IMR-90 (cell line): ENCODE measurements at regions not wholly inside any gene's neighbourhood (a gene's known extent, or its start where the extent isn't known, plus 50 kb on each side); places are given as distances from the start of the nearest gene placed in this dataset.
"Not testable (repeated sequence)": the region's sequence is repeated elsewhere in the genome, so short reads cannot be mapped to it uniquely, and the experiment has no call there.

Source experiments
- ATAC-seq: fragments of 200-7000 bp; cut with Tn5 transposase; 2 replicates; pipeline ENCODE4 v1.9.1; 2020; ENCODE audit warnings: low read depth, mild to moderate bottlenecking, moderate library complexity
- BruUV-seq: library from RNA; stranded (reverse); fragments of 400-500 nt; replicated peaks from 2 replicates; lab custom pipeline; 2021; lab: Mats Ljungman, UMichigan
- CTCF ChIA-PET: fragments of 300-600 bp; formaldehyde crosslinking; extraction: SDS; loops from one replicate; lab custom pipeline; 2021; ENCODE audit warnings: antibody characterized with exemption; lab: Yijun Ruan, JAX
- POLR2A ChIA-PET: fragments of 300-600 bp; sonication (Branson Sonifier 250); formaldehyde crosslinking; loops from one replicate; lab custom pipeline; 2022; ENCODE audit warnings: antibody characterized with exemption; ENCODE audit not compliant: unreplicated experiment; lab: Charles Lee
- DNase-seq: peaks from one replicate; pipeline ENCODE4 v3.0.0; 2013
- H2AFZ ChIP-seq: replicated peaks from 2 replicates; pipeline ENCODE3; 2013; ENCODE audit warnings: low read length, mild to moderate bottlenecking; ENCODE audit not compliant: poor library complexity
- H2AK5ac ChIP-seq: 2 replicates; pipeline ENCODE4 v1.6.1; 2013; ENCODE audit warnings: low read depth, low read length, inconsistent platforms
- H2AK9ac ChIP-seq: replicated peaks from 2 replicates; pipeline ENCODE3; 2013; ENCODE audit warnings: mild to moderate bottlenecking, low read depth, low read length, moderate library complexity; ENCODE audit not compliant: poor library complexity
- H2BK120ac ChIP-seq: 2 replicates; pipeline ENCODE4 v1.6.1; 2013; ENCODE audit warnings: low read depth, low read length, inconsistent platforms
- H2BK15ac ChIP-seq: 3 replicates; pipeline ENCODE4 v1.6.1; 2013; ENCODE audit warnings: low read depth, low read length, inconsistent platforms
- H2BK20ac ChIP-seq: 2 replicates; pipeline ENCODE4 v1.6.1; 2013; ENCODE audit warnings: low read depth, mild to moderate bottlenecking, inconsistent platforms, low read length, moderate library complexity
- H2BK5ac ChIP-seq: 2 replicates; pipeline ENCODE4 v1.6.1; 2013; ENCODE audit warnings: mild to moderate bottlenecking, low read depth, low read length, inconsistent platforms; ENCODE audit not compliant: poor library complexity, severe bottlenecking
- H3K14ac ChIP-seq: replicated peaks from 2 replicates; pipeline ENCODE4 v1.6.1; 2013; ENCODE audit warnings: low read depth, low read length, inconsistent platforms
- H3K18ac ChIP-seq: 2 replicates; pipeline ENCODE4 v1.6.1; 2013; ENCODE audit warnings: low read depth, low read length, control low read depth
- H3K23ac ChIP-seq: 2 replicates; pipeline ENCODE4 v1.6.1; 2013; ENCODE audit warnings: low read depth, low read length, inconsistent platforms
- H3K27ac ChIP-seq: 2 replicates; pipeline ENCODE4 v1.5.1; 2013; ENCODE audit warnings: mild to moderate bottlenecking, control low read depth, low read length; ENCODE audit not compliant: insufficient read depth
- H3K27me3 ChIP-seq: 2 replicates; pipeline ENCODE4 v1.6.1; 2013; ENCODE audit warnings: low read length; ENCODE audit not compliant: control insufficient read depth, insufficient read depth
- H3K36me3 ChIP-seq: 2 replicates; pipeline ENCODE4 v1.6.1; 2013; ENCODE audit warnings: low read length, mixed read lengths; ENCODE audit not compliant: control insufficient read depth, insufficient read depth
- H3K4ac ChIP-seq: 2 replicates; pipeline ENCODE4 v1.6.1; 2013; ENCODE audit warnings: low read depth, low read length, inconsistent platforms
- H3K4me1 ChIP-seq: 2 replicates; pipeline ENCODE4 v1.6.1; 2013; ENCODE audit warnings: low read length, mixed read lengths; ENCODE audit not compliant: control insufficient read depth, insufficient read depth
- H3K4me2 ChIP-seq: 2 replicates; pipeline ENCODE4 v1.6.1; 2013; ENCODE audit warnings: low read depth, mild to moderate bottlenecking, control low read depth, low read length, moderate library complexity
- H3K4me3 ChIP-seq: 2 replicates; pipeline ENCODE4 v1.5.1; 2013; ENCODE audit warnings: low read depth, mild to moderate bottlenecking, control low read depth, low read length, moderate library complexity; ENCODE audit not compliant: insufficient read depth
- H3K56ac ChIP-seq: 2 replicates; pipeline ENCODE4 v1.6.1; 2013; ENCODE audit warnings: low read length, inconsistent platforms; ENCODE audit not compliant: insufficient read depth; ENCODE audit errors: extremely low read depth
- H3K79me1 ChIP-seq, 2 experiments: 2 replicates each; pipeline ENCODE4 v1.6.1; 2013; ENCODE audit warnings: low read length in 2 of 2, inconsistent platforms in 1 of 2, low read depth in 1 of 2
- H3K9ac ChIP-seq: 2 replicates; pipeline ENCODE4 v1.6.1; 2013; ENCODE audit warnings: low read depth, low read length, control low read depth
- H3K9me1 ChIP-seq: 2 replicates; pipeline ENCODE4 v1.6.1; 2013; ENCODE audit warnings: low read length, inconsistent platforms; ENCODE audit not compliant: insufficient read depth
- H3K9me3 ChIP-seq: 2 replicates; pipeline ENCODE4 v1.6.1; 2013; ENCODE audit warnings: low read length; ENCODE audit not compliant: control insufficient read depth, insufficient read depth
- H4K20me1 ChIP-seq: 2 replicates; pipeline ENCODE4 v1.6.1; 2013; ENCODE audit warnings: low read length, inconsistent platforms; ENCODE audit not compliant: insufficient read depth
- H4K5ac ChIP-seq: 2 replicates; pipeline ENCODE4 v1.6.1; 2013; ENCODE audit warnings: mild to moderate bottlenecking, low read depth, low read length, control low read depth
- H4K8ac ChIP-seq, 2 experiments: 2 replicates each; pipeline ENCODE4 v1.6.1; 2013; ENCODE audit warnings: low read depth in 2 of 2, low read length in 2 of 2, control low read depth in 1 of 2, inconsistent platforms in 1 of 2
- H4K91ac ChIP-seq: 2 replicates; pipeline ENCODE4 v1.6.1; 2013; ENCODE audit warnings: low read depth, low read length, inconsistent platforms; ENCODE audit not compliant: insufficient read depth
- FOS ChIP-seq: fragments of 150-350 bp; IDR thresholded peaks from 2 replicates; pipeline ENCODE4 v1.6.1; 2016; ENCODE audit warnings: low read depth, low read length
- NFE2L2 ChIP-seq: fragments of 150-350 bp; IDR thresholded peaks from 2 replicates; pipeline ENCODE4 v1.6.1; 2016; ENCODE audit warnings: low read depth, mild to moderate bottlenecking, low read length
- RAD21 ChIP-seq: IDR thresholded peaks from 2 replicates; pipeline ENCODE4 v1.6.1; 2012; ENCODE audit warnings: low read length, improper control_type of control experiment
- RFX5 ChIP-seq: IDR thresholded peaks from 2 replicates; pipeline ENCODE4 v1.8.0; 2012; ENCODE audit warnings: low read depth, mild to moderate bottlenecking, low read length, moderate library complexity
- SMC3 ChIP-seq: fragments of 150-350 bp; IDR thresholded peaks from 2 replicates; pipeline ENCODE4 v1.6.1; 2016; ENCODE audit warnings: low read depth, mild to moderate bottlenecking, antibody characterized with exemption, low read length, moderate library complexity
- WGBS, 2 experiments: methylation state at CpG; one replicate each; pipeline versions ENCODE4 v1.1.5 to v1.1.7; 2013; ENCODE audit warnings: missing lambda C conversion rate in 2 of 2; ENCODE audit not compliant: insufficient read length in 1 of 2; ENCODE audit errors: extremely low coverage in 2 of 2; 5-methylcytosine and 5-hydroxymethylcytosine counted together
- dilution Hi-C: fragments of 300-500 bp; cut with HindIII; formaldehyde crosslinking; loops from one replicate; pipeline ENCODE4 v1.14.3; 2018; ENCODE audit warnings: low sequenced_read_pairs; ENCODE audit not compliant: unreplicated experiment
- in situ Hi-C: fragments of 300-500 bp; cut with MboI; formaldehyde crosslinking; loops from 3 replicates; pipeline ENCODE4 v1.14.3; 2019; ENCODE audit warnings: low sequenced_read_pairs, inconsistent platforms, mixed read lengths
- intact Hi-C: fragments of 100-400 bp; cut with micrococcal nuclease; formaldehyde crosslinking; loops from 2 replicates; pipeline ENCODE4 v1.10.0; 2022

GRCh38 chr6:14388371-14388770, 270.8 kb downstream of the CD83 start:
- TF ChIP-seq FOS (no peak), SMC3 (no peak), RFX5 (no peak), RAD21 (no peak), NFE2L2 (no peak)
- Histone ChIP-seq H2AFZ (no peak overlapping the region), H3K36me3 (no peaks in the 10 kb centered on the region), H3K4me1 (no peaks in the 10 kb centered on the region), H3K4ac (no peak overlapping the region), H2BK20ac (no peak overlapping the region), H3K9me1 (no peaks in the 10 kb centered on the region), H4K20me1 (no peaks in the 10 kb centered on the region), H4K5ac (no peak overlapping the region), H3K27ac (no peak overlapping the region), H3K14ac (no peak overlapping the region), H3K4me3 (no peak overlapping the region), H2AK5ac (no peak overlapping the region), H3K23ac (no peak overlapping the region), H2BK5ac (no peak overlapping the region), H3K9me3 (no peaks in the 10 kb centered on the region), H3K4me2 (no peak overlapping the region), H3K9ac (no peak overlapping the region), H3K27me3 (peaks cover 17% of the 10 kb centered on the region), H4K91ac (no peak overlapping the region), H2AK9ac (no peak overlapping the region), H3K56ac (no peak overlapping the region), H4K8ac (no peak overlapping the region), H3K79me1 (no peaks in the 10 kb centered on the region), H2BK15ac (no peak overlapping the region), H3K18ac (no peak overlapping the region), H2BK120ac (no peak overlapping the region)
- intact Hi-C loops = no loop called here
- no peak for ATAC-seq
- no peak for DNase-seq
- ChIA-PET CTCF (interaction anchor here (0.6 kb wide), 1 partner anchor 148 kb away, joined by 5 read pairs; no protein-coding TSS in a partner anchor), POLR2A (no interaction called here)
- WGBS, 2 experiments = no CpG with 5 or more reads among the region's 2 CpGs
- dilution Hi-C loops = no loop called here
- in situ Hi-C loops = no loop called here
- BruUV-seq = no TSS peak

GRCh38 chr6:14389776-14390175, 272.2 kb downstream of the CD83 start:
- H2BK20ac ChIP-seq, ATAC-seq, DNase-seq, H3K9me3 ChIP-seq, H3K4me2 ChIP-seq, H4K8ac ChIP-seq, H3K4ac ChIP-seq, H2AFZ ChIP-seq, H3K9ac ChIP-seq, H4K20me1 ChIP-seq, H3K36me3 ChIP-seq, H3K4me1 ChIP-seq, H4K5ac ChIP-seq, dilution Hi-C loops, intact Hi-C loops, H2AK9ac ChIP-seq, H3K56ac ChIP-seq, H2AK5ac ChIP-seq, H3K14ac ChIP-seq, H2BK5ac ChIP-seq, in situ Hi-C loops, H3K23ac ChIP-seq, CTCF ChIA-PET, BruUV-seq, H3K4me3 ChIP-seq, H2BK15ac ChIP-seq, H4K91ac ChIP-seq, H3K27ac ChIP-seq, H3K79me1 ChIP-seq, H3K9me1 ChIP-seq, H3K18ac ChIP-seq, H2BK120ac ChIP-seq: not testable (repeated sequence)
- H3K27me3 ChIP-seq = peaks cover 21% of the 10 kb centered on the region
- 80% methylated on average over 1 of the region's 2 CpGs; no CpG with 5 or more reads in 1 of the 2 experiments for WGBS, 2 experiments
- POLR2A ChIA-PET = interaction anchor here (0.7 kb wide), 1 partner anchor 12 kb away, joined by 6 read pairs; no protein-coding TSS in a partner anchor
